ENCODE measurements at regions not wholly inside any gene's neighbourhood (a gene's known extent, or its start where the extent isn't known, plus 50 kb on each side); places are given as distances from the start of the nearest gene placed in this dataset.

GRCh38 chr5:42876375-42876844 is 64.7 kb upstream of the SELENOP start:
- TF ChIP-seq, protein P1, sequence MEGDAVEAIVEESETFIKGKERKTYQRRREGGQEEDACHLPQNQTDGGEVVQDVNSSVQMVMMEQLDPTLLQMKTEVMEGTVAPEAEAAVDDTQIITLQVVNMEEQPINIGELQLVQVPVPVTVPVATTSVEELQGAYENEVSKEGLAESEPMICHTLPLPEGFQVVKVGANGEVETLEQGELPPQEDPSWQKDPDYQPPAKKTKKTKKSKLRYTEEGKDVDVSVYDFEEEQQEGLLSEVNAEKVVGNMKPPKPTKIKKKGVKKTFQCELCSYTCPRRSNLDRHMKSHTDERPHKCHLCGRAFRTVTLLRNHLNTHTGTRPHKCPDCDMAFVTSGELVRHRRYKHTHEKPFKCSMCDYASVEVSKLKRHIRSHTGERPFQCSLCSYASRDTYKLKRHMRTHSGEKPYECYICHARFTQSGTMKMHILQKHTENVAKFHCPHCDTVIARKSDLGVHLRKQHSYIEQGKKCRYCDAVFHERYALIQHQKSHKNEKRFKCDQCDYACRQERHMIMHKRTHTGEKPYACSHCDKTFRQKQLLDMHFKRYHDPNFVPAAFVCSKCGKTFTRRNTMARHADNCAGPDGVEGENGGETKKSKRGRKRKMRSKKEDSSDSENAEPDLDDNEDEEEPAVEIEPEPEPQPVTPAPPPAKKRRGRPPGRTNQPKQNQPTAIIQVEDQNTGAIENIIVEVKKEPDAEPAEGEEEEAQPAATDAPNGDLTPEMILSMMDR (IDR thresholded peaks at IDR 0.05): no peak
- H3K27ac ChIP-seq: no peak overlapping the region
- H3K4me1 ChIP-seq (ENCODE audit: control insufficient read depth in 1 of 2, insufficient read depth in 1 of 2, low read depth in 1 of 2, low read length in 1 of 2): peaks cover 3 to 11% of the 10 kb centered on the region in 2 experiments
- H3K36me3 ChIP-seq: no peaks in the 10 kb centered on the region
- no peak overlapping the region for H3K4me3 ChIP-seq (ENCODE audit: low read depth in 1 of 2, low read length in 1 of 2)
- H3K27me3 ChIP-seq: no peaks in the 10 kb centered on the region
- no peaks in the 10 kb centered on the region for H3K9me3 ChIP-seq

DNA sequence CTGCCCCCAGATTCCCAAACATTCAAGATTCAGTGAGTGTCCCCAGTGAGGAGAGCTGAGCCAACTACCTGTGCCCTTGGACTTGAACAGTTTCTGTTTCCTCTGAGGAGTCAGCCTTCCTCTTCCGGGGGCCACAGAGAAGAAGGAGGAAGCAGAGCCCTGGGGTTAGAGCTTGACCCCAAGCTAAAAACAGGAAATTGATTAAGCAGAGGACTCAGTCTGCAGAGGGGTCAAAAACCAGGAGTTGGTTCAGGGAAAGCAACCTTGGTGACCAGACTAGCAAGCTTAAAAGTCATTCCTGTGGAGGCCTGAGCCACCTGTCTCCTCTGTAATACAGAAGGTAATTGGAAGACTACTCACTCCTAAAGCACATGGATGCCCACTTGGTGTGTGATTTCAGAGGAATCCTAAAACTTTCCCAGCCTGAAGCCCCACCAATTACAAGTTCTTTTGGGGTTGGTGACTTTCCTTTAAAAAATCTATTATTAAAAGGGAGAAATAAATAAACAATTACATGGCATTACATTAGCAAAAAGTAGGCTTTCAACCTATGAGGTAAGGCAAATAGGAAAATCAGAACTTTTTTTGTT is 64.2 kb upstream of the SELENOP start:
- Histone ChIP-seq H3K27me3 (no peaks in the 10 kb centered on the region), H3K4me3 (ENCODE audit: low read depth in 1 of 2, low read length in 1 of 2) (no peak overlapping the region), H3K36me3 (no peaks in the 10 kb centered on the region), H3K27ac (no peak overlapping the region), H3K4me1 (ENCODE audit: control insufficient read depth in 1 of 2, insufficient read depth in 1 of 2, low read depth in 1 of 2, low read length in 1 of 2) (peaks cover 3 to 11% of the 10 kb centered on the region in 2 experiments), H3K9me3 (no peaks in the 10 kb centered on the region)
- TF ChIP-seq, protein P1 (IDR thresholded peaks at IDR 0.05): no peak

GRCh38 chr5:42875211-42875610 is 63.5 kb upstream of the SELENOP start:
- H3K27me3 ChIP-seq: no peaks in the 10 kb centered on the region
- H3K4me3 ChIP-seq (ENCODE audit: low read depth in 1 of 2, low read length in 1 of 2): no peak overlapping the region
- peaks cover 3 to 11% of the 10 kb centered on the region in 2 experiments for H3K4me1 ChIP-seq (ENCODE audit: control insufficient read depth in 1 of 2, insufficient read depth in 1 of 2, low read depth in 1 of 2, low read length in 1 of 2)
- TF ChIP-seq, protein P1 (IDR thresholded peaks at IDR 0.05): no peak
- H3K27ac ChIP-seq: no peak overlapping the region
- H3K9me3 ChIP-seq: no peaks in the 10 kb centered on the region
- H3K36me3 ChIP-seq: no peaks in the 10 kb centered on the region

GRCh38 chr5:42874621-42875198 is 63.0 kb upstream of the SELENOP start:
- TF ChIP-seq, protein P1 (IDR thresholded peaks at IDR 0.05): no peak
- H3K27me3 ChIP-seq: no peaks in the 10 kb centered on the region
- H3K4me1 ChIP-seq (ENCODE audit: control insufficient read depth in 1 of 2, insufficient read depth in 1 of 2, low read depth in 1 of 2, low read length in 1 of 2): peaks cover 3 to 11% of the 10 kb centered on the region in 2 experiments
- H3K36me3 ChIP-seq: no peaks in the 10 kb centered on the region
- no peak overlapping the region for H3K27ac ChIP-seq
- H3K9me3 ChIP-seq: no peaks in the 10 kb centered on the region
- no peak overlapping the region for H3K4me3 ChIP-seq (ENCODE audit: low read depth in 1 of 2, low read length in 1 of 2)

DNA sequence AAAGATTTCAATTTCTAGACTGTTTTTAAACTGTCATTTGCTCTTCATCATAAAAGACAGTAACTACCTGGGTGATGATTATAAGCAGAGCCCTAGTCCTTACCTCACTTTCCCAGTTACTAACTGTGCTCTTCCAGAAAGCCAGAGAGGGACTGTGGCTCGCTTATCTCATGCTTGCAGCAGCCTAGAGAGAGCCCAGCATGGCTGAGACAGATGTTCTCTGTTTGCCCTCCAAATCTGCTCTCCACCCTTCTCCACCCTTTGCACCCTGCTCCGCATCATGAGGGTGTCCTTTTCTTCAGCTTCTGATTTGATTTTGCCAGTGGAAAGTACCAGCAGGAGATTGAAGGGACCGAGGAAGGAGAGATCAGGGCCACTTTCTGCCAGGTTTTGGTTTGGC is 61.2 kb upstream of the SELENOP start:
- H3K27ac ChIP-seq: no peak overlapping the region
- H3K4me1 ChIP-seq (ENCODE audit: control insufficient read depth in 1 of 2, insufficient read depth in 1 of 2, low read depth in 1 of 2, low read length in 1 of 2): peaks cover 3 to 11% of the 10 kb centered on the region in 2 experiments
- H3K4me3 ChIP-seq (ENCODE audit: low read depth in 1 of 2, low read length in 1 of 2): no peak overlapping the region
- TF ChIP-seq, protein P1 (IDR thresholded peaks at IDR 0.05): no peak
- H3K27me3 ChIP-seq: no peaks in the 10 kb centered on the region
- H3K36me3 ChIP-seq: no peaks in the 10 kb centered on the region
- H3K9me3 ChIP-seq: no peaks in the 10 kb centered on the region
